OCI-LY7 (cell line): ENCODE measurements at regions not wholly inside any gene's neighbourhood (a gene's known extent, or its start where the extent isn't known, plus 50 kb on each side); places are given as distances from the start of the nearest gene placed in this dataset.

Experiments
- BruUV-seq: library from RNA; stranded (reverse); fragments of 400-500 nt; replicated peaks from 2 replicates; lab custom pipeline; 2021; lab: Mats Ljungman, UMichigan
- CTCF ChIA-PET: fragments of 300-600 bp; sonication (Branson Sonifier 250); formaldehyde crosslinking; loops from one replicate; lab custom pipeline; 2022; ENCODE audit warnings: antibody characterized with exemption; ENCODE audit not compliant: unreplicated experiment; lab: Charles Lee
- POLR2A ChIA-PET: fragments of 300-600 bp; sonication (Branson Sonifier 250); formaldehyde crosslinking; loops from one replicate; lab custom pipeline; 2022; ENCODE audit warnings: antibody characterized with exemption; lab: Charles Lee
- DNase-seq: peaks from one replicate; pipeline ENCODE4 v3.0.0-alpha.2; 2015; ENCODE audit warnings: low spot score
- H2AFZ ChIP-seq: fragments of 200-600 bp; sonication (generic), shearing (Covaris generic); 2 replicates; pipeline ENCODE4 v1.6.1; 2014; ENCODE audit warnings: mild to moderate bottlenecking, antibody characterized with exemption, low read length, moderate library complexity
- H3K27ac ChIP-seq: fragments of 200-600 bp; sonication (generic); 2 replicates; pipeline ENCODE4 v1.5.1; 2014; ENCODE audit warnings: mixed run types, low read depth, mild to moderate bottlenecking, moderate library complexity, low read length, inconsistent platforms; ENCODE audit not compliant: poor library complexity, severe bottlenecking
- H3K36me3 ChIP-seq: fragments of 200-600 bp; sonication (generic); 2 replicates; pipeline ENCODE4 v1.6.1; 2014; ENCODE audit warnings: mild to moderate bottlenecking, antibody characterized with exemption, low read length, moderate library complexity, mixed read lengths; ENCODE audit not compliant: insufficient read depth
- H3K4me1 ChIP-seq: fragments of 200-600 bp; sonication (generic); 2 replicates; pipeline ENCODE4 v1.5.1; 2014; ENCODE audit warnings: mild to moderate bottlenecking, low read length; ENCODE audit not compliant: insufficient read depth, poor library complexity, severe bottlenecking
- H3K4me2 ChIP-seq: fragments of 200-600 bp; sonication (generic); 2 replicates; pipeline ENCODE4 v1.6.1; 2014; ENCODE audit warnings: mild to moderate bottlenecking, low read length
- H3K4me3 ChIP-seq: fragments of 200-600 bp; sonication (generic); 2 replicates; pipeline ENCODE4 v1.5.1; 2014; ENCODE audit warnings: mild to moderate bottlenecking, low read depth, low read length; ENCODE audit not compliant: poor library complexity, severe bottlenecking
- H3K79me2 ChIP-seq: fragments of 200-600 bp; sonication (generic); 2 replicates; pipeline ENCODE4 v1.6.1; 2016; ENCODE audit warnings: low read depth, mild to moderate bottlenecking, low read length, moderate library complexity, mixed read lengths; ENCODE audit not compliant: insufficient read depth
- H3K9me2 ChIP-seq: fragments of 200-600 bp; sonication (generic); 2 replicates; pipeline ENCODE4 v1.6.1; 2016; ENCODE audit warnings: mild to moderate bottlenecking, low read length, mixed read lengths; ENCODE audit not compliant: insufficient read depth
- H3K9me3 ChIP-seq: fragments of 200-600 bp; sonication (generic); 2 replicates; pipeline ENCODE4 v1.6.1; 2014; ENCODE audit warnings: mild to moderate bottlenecking, mixed run types, low read length, mixed read lengths
- H4K20me1 ChIP-seq: fragments of 200-600 bp; sonication (generic); 2 replicates; pipeline ENCODE4 v1.6.1; 2014; ENCODE audit warnings: mild to moderate bottlenecking, antibody characterized with exemption, low read length, moderate library complexity, mixed read lengths; ENCODE audit not compliant: insufficient read depth
- EZH2phosphoT487 ChIP-seq: fragments of 200-600 bp; sonication (generic); IDR thresholded peaks from 2 replicates; pipeline ENCODE4 v1.6.1; 2018; ENCODE audit warnings: low read depth, borderline replicate concordance, mild to moderate bottlenecking, mixed run types, antibody characterized with exemption, low read length, moderate library complexity, mixed read lengths
- intact Hi-C: fragments of 100-400 bp; cut with micrococcal nuclease; formaldehyde crosslinking; loops from one replicate; pipeline ENCODE4 v1.10.0; 2022; ENCODE audit not compliant: unreplicated experiment
- TF ChIP-seq, protein P1 (sequence below): fragments of 200-600 bp; sonication (generic); conservative IDR thresholded peaks from 2 replicates; pipeline ENCODE4 v1.5.1; 2014; ENCODE audit warnings: mild to moderate bottlenecking, antibody characterized with exemption, low read length, moderate library complexity, mixed read lengths

DNA sequence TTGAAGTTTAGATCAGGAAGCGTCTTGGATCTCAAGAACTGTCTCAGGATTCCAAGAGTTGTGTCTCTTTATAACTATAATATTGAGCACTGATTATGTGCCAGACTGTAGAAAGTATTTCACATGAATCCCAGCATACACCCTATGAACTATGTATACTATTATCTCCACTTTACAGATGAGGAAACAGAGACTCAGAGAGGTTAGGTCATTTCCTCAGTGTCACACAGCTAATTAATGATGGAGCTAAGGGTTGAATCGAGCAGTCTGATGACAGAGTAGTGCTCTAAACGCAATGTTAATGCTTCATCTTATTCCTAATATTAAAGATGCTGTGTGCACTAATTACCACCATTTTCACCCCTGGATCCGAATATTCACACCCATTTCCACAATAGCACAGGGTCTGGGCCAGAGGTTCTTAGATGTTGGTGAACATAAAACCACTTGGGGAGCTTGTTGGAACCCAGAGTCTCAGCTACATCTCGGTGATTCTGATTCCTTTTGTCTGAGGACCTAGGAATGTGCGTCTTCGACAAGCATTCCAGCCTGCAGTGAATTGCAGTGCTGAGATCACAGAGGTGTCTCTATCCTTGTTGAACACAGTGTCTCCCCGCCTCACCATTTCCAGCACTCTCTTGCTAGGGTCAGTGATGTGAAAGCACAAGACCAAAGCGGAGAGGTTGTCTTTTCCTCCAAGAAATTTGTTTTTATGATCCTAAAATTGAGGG lies 213.8 kb downstream of the SP3 start:
- Histone ChIP-seq H4K20me1 (no peaks in the 10 kb centered on the region), H3K27ac (no peak overlapping the region), H2AFZ (no peak overlapping the region), H3K9me3 (no peaks in the 10 kb centered on the region), H3K9me2 (no peaks in the 10 kb centered on the region), H3K4me2 (no peak overlapping the region), H3K4me3 (no peak overlapping the region), H3K79me2 (no peaks in the 10 kb centered on the region), H3K4me1 (no peaks in the 10 kb centered on the region), H3K36me3 (no peaks in the 10 kb centered on the region)
- BruUV-seq, result no TSS peak
- CTCF ChIA-PET, result no interaction called here
- TF ChIP-seq, protein P1, sequence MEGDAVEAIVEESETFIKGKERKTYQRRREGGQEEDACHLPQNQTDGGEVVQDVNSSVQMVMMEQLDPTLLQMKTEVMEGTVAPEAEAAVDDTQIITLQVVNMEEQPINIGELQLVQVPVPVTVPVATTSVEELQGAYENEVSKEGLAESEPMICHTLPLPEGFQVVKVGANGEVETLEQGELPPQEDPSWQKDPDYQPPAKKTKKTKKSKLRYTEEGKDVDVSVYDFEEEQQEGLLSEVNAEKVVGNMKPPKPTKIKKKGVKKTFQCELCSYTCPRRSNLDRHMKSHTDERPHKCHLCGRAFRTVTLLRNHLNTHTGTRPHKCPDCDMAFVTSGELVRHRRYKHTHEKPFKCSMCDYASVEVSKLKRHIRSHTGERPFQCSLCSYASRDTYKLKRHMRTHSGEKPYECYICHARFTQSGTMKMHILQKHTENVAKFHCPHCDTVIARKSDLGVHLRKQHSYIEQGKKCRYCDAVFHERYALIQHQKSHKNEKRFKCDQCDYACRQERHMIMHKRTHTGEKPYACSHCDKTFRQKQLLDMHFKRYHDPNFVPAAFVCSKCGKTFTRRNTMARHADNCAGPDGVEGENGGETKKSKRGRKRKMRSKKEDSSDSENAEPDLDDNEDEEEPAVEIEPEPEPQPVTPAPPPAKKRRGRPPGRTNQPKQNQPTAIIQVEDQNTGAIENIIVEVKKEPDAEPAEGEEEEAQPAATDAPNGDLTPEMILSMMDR, result no peak
- TF ChIP-seq EZH2phosphoT487, result no peak
- intact Hi-C loops, result loop anchor here (5.0 to 10.0 kb wide), 2 partner anchors 121 to 177 kb away; no protein-coding TSS in a partner anchor
- no peak for DNase-seq
- POLR2A ChIA-PET, result no interaction called here

DNA sequence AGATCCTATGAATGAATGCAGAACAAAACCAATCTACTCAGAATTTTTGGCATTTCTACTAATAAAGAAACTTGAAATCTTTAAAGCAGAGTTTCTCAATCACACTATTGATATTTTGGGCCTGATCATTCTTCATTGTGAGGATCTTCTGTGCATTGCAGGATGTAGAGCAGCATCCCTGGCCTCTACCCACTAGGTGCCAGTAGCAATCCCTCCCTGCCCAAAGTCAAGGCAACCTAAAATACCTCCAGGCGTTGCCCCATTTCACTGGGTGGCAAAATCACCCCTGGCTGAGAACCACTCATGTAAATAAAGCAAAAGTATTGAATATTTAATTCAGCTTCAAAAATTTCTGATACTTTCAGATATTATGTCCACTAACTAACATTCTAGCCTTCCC lies 213.0 kb downstream of the SP3 start:
- H3K27ac ChIP-seq, result no peak overlapping the region
- intact Hi-C loops, result loop anchor here (1.0 to 10.0 kb wide), 3 partner anchors 120 to 288 kb away; no protein-coding TSS in a partner anchor
- TF ChIP-seq, protein P1, result peak; percentile 74
- no peak for TF ChIP-seq EZH2phosphoT487
- no peaks in the 10 kb centered on the region for H4K20me1 ChIP-seq
- peak; percentile 53 for DNase-seq
- no peaks in the 10 kb centered on the region for H3K9me2 ChIP-seq
- no peaks in the 10 kb centered on the region for H3K79me2 ChIP-seq
- no peaks in the 10 kb centered on the region for H3K9me3 ChIP-seq
- H3K36me3 ChIP-seq, result no peaks in the 10 kb centered on the region
- H3K4me1 ChIP-seq, result no peaks in the 10 kb centered on the region
- BruUV-seq, result no TSS peak
- H3K4me2 ChIP-seq, result no peak overlapping the region
- CTCF ChIA-PET, result no interaction called here
- H2AFZ ChIP-seq, result no peak overlapping the region
- no peak overlapping the region for H3K4me3 ChIP-seq
- POLR2A ChIA-PET, result interaction anchor here (0.7 kb wide), 1 partner anchor 340 kb away, joined by 3 read pairs; no protein-coding TSS in a partner anchor

DNA sequence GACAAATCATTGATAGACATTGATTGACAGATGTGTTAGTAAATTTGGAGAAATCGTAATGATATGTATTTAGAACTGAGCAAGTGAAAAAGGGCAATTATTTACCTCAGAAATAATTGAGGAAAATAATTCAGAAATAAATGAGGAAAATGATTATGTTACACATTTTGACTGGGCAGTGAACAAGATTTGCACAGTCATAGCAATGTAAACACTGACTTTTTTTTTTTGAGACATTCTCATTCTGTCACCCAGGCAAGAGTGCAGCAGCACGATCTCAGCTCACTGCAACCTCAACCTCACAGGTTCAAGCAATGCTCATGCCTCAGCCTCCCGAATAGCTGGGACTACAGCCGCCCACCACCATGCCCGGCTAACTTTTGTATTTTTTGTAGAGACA lies 211.7 kb downstream of the SP3 start:
- Histone ChIP-seq H3K4me2 (no peak overlapping the region), H3K36me3 (no peaks in the 10 kb centered on the region), H3K4me1 (no peaks in the 10 kb centered on the region), H3K9me2 (no peaks in the 10 kb centered on the region), H3K9me3 (no peaks in the 10 kb centered on the region), H3K79me2 (no peaks in the 10 kb centered on the region), H2AFZ (no peak overlapping the region), H3K4me3 (no peak overlapping the region), H3K27ac (no peak overlapping the region), H4K20me1 (no peaks in the 10 kb centered on the region)
- intact Hi-C loops, result loop anchor here (5.0 to 10.0 kb wide), 2 partner anchors 119 to 179 kb away; no protein-coding TSS in a partner anchor
- ChIA-PET POLR2A (no interaction called here), CTCF (interaction anchor here (0.6 to 1.1 kb wide), 2 partner anchors 88 to 181 kb away, joined by 3 read pairs; no protein-coding TSS in a partner anchor)
- no peak for DNase-seq
- no TSS peak for BruUV-seq
- TF ChIP-seq EZH2phosphoT487, result no peak
- TF ChIP-seq, protein P1, result no peak
